GM12891 (cell line): ENCODE measurements at regions not wholly inside any gene's neighbourhood (a gene's known extent, or its start where the extent isn't known, plus 50 kb on each side); places are given as distances from the start of the nearest gene placed in this dataset.

Source experiments
- DNase-seq: peaks from one replicate; pipeline ENCODE4 v3.0.0; 2011; ENCODE audit warnings: low spot score; ENCODE audit not compliant: insufficient read length
- FAIRE-seq: peaks from 2 replicates; lab custom pipeline; 2011; peaks lifted over from hg19 to GRCh38; lab: Jason Lieb, UNC
- PAX5 ChIP-seq: IDR thresholded peaks from 2 replicates; pipeline ENCODE4 v1.6.1; 2011; ENCODE audit warnings: low read length, moderate library complexity, mild to moderate bottlenecking; ENCODE audit not compliant: insufficient read depth, severe bottlenecking
- POLR2A ChIP-seq: IDR thresholded peaks from 2 replicates; pipeline ENCODE4 v1.6.1; 2011; ENCODE audit warnings: low read depth, low read length, control low read depth
- POLR2AphosphoS5 ChIP-seq: IDR thresholded peaks from 2 replicates; pipeline ENCODE4 v1.6.1; 2011; ENCODE audit warnings: low read depth, low read length, control low read depth
- POU2F2 ChIP-seq: IDR thresholded peaks from 2 replicates; pipeline ENCODE4 v1.6.1; 2011; ENCODE audit warnings: low read depth, mild to moderate bottlenecking, control low read depth, low read length, moderate library complexity
- SPI1 ChIP-seq: IDR thresholded peaks from 2 replicates; pipeline ENCODE4 v1.6.1; 2011; ENCODE audit warnings: low read depth, low read length, control low read depth
- TAF1 ChIP-seq: IDR thresholded peaks from 2 replicates; pipeline ENCODE4 v1.6.1; 2011; ENCODE audit warnings: low read depth, low read length, control low read depth

DNA sequence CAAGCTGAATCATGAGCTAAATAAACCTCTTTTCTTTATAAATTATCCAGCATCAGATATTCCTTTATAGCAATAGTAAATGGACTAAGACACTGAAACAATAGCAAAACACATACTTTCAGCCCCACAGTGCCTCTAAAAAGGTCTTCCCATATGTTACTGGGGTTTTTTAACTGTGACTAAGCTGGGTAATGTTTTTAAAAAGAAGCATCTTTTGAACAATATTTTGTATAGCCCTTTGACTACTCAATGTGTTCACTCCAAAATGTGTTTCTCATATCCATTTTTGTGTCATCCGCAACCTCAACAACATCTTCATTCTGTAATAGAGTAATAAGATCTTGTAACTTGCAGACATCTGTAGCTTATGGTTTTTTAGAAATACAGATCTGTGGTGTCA is 218.7 kb upstream of the S100G start:
- no peak for TF ChIP-seq SPI1
- TF ChIP-seq POU2F2: no peak
- TF ChIP-seq POLR2A: no peak
- no peak for TF ChIP-seq TAF1
- no peak for TF ChIP-seq PAX5
- TF ChIP-seq POLR2AphosphoS5: no peak
- no peak for DNase-seq
- no peak for FAIRE-seq

DNA sequence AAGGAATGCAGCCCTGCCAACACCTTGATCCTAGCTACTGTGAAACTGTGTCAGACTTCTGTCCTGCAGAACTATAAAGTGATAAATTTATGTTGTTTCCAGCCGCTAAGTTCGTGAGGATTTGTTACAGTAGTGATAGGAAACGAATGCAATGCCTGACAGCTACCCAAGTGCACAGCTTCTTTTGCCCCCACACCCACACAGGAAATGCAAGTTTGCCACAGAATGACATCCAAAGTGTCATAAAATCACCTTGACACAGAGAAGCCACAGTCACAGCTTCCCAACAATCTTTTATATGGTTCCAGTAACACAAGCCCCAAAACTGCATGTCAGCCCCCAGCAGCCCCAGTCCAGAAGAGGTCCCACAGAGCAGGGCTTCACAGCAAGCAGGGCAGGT is 216.9 kb upstream of the S100G start:
- no peak for FAIRE-seq
- TF ChIP-seq SPI1 (no peak), PAX5 (no peak), POU2F2 (no peak), POLR2A (no peak), POLR2AphosphoS5 (no peak), TAF1 (no peak)

DNA sequence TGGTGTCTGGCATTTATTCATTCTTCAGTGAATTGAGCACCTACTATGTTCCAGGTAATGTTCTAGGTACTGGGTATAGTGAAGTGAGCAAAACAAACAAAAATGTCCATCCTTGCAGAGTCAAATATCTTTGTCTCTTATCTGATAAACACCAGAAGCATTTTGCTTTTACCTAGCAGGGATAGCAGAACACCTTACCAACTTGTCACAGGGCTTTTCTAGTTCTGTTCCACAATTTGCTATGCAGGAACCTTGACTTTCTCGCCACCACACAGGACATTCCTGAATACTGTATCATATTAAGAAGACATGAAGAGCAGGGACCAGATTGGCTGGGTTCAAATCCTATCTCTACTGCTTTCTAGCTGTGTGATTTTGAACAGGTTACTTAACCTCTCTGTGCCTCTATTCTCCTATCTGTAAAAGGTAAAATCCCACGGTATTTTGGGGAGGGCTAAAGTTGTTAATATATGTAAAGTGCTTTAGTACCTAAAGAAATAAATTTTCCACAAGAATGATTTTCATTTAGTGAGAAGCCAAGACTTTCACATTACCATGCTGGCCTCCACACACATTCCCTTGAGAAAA is 214.5 kb upstream of the S100G start:
- TF ChIP-seq TAF1 (no peak), PAX5 (no peak), SPI1 (no peak), POLR2AphosphoS5 (no peak), POLR2A (no peak), POU2F2 (no peak)
- DNase-seq (no peak), FAIRE-seq (no peak)

More for the DNA sequence above, 216.9 kb upstream of the S100G start:
- DNase-seq: no peak

DNA sequence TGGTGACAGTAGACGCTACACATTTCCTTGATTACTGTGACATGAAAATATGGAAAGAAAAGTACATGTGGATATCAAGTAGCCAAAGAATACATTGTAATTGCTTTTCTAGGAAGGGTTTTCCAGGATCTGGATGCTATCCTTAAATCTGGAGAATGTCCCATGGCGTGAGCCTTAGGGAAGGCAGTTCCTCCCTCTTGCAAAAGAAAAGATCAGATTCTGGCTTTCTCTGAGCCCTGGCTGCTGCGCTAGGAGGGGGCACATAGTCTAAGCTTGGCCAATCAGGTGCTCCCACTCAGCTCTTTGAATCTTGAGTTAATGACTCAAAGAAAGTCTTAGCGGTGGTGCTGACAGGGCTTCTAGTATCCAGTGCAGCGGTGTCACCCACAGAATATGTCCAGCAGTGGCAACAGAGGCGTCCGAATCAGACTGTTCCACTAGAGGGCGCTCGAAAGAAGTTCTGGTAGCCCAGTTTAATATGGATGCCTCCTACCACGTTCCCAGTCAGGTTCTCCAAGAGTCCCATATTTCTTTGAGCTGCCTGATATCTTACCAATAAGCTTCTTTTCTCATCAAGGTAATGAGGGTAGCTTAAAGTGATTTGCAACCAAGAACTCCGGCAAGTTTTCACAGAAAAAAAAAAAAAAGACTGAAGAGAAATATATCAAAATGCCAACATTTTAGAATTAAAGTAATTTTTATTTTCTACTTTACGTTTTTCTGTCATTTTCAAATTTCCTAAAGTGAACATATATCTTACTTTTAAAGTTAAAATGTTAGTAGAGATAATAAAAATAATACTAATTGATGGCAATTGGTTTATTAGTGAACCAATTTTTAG is 213.4 kb upstream of the S100G start:
- FAIRE-seq (no peak), DNase-seq (no peak)
- no peak for TF ChIP-seq TAF1
- TF ChIP-seq PAX5: no peak
- no peak for TF ChIP-seq POLR2A
- no peak for TF ChIP-seq SPI1
- no peak for TF ChIP-seq POU2F2
- no peak for TF ChIP-seq POLR2AphosphoS5

DNA sequence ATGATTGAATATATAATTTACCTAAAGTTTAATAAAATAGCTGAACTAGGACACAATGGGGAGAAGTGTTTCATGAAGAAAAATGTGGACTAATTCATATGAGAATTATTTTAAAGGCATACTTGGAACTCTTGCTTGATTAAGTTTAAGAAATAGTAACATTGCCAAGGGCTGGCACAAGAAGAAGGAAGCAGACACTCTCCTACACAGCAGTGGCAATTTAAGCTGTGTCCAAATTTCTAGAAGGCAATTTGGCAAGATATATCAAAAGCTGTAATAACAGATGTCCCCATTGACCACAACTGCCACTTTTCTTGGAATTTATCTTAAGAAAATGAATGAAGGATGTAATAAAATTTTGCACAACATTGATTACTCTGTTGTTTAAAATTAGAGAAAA is 209.5 kb upstream of the S100G start:
- DNase-seq (no peak), FAIRE-seq (no peak)
- no peak for TF ChIP-seq POU2F2
- TF ChIP-seq SPI1: no peak
- TF ChIP-seq TAF1: no peak
- no peak for TF ChIP-seq PAX5
- no peak for TF ChIP-seq POLR2A
- no peak for TF ChIP-seq POLR2AphosphoS5

DNA sequence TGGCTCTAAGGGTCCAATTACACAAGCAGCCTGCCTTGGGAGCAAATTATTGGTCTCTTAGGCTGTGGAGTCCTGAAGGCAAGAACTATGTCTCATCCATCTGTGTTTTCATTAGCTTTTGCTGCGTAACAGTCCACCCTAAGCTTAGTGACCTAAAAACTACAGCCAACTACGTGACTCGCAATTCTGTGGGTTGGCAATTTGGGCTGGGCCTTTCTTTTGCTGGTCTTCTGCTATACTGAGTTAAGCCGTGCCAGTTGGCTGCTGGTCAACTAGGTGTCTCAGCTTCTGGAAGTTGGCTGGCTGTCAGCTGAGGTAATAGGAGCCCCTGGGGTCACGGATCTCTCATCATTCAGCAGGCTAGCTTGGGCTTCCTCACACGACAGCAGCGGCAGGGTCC is 205.6 kb upstream of the S100G start:
- TF ChIP-seq POU2F2 (no peak), SPI1 (no peak), TAF1 (no peak), POLR2A (no peak)
- FAIRE-seq (no peak), DNase-seq (no peak)

DNA sequence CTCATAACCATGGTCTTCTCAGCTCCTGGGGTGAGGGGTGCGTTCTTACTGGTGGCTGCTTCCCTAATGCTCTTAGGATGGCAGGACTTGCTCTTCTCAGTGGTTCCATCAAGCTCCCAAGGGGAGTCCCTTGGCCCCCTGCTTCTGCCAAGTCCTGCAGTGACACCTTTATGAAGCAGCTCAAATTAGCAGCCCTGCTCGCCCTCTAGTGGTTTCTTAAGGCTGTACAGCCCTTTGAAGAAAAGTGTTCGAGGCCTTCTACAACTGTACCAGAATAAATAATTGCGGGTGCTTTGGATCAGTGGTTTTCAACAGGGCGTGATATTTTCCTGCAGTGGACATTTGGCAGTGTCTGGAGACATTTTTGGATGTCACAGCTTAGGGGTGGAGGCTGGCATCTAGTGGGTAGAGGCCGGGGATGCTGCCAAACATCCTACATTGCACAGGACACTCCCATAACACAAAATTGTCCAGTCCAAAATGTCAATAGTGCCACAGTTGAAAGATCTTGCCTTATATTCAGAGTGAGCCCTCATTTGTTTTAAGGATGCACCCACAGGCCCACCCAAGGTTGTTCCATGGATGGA is 204.7 kb upstream of the S100G start:
- FAIRE-seq (no peak), DNase-seq (no peak)
- TF ChIP-seq POLR2AphosphoS5 (no peak), POU2F2 (no peak), PAX5 (no peak), POLR2A (no peak), TAF1 (no peak)

DNA sequence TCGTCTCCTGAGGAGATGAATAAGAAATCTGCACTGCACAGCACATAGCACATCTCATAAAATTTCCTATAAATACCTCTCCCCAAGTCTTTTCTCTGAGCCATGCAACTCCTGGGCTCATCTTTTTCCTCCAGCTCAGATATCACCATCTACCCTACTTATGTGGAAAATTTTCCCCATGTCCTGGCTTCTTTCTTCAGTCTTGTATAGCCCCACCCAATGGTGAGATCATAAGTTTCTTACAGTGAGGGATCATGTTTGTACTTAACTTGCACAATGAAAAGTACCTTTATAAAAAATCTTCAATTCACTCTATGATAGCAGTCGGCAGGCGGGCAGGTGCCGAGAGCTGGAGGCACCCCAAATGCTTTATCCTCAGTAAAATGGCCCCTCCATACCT is 198.6 kb upstream of the S100G start:
- no peak for TF ChIP-seq POLR2A
- TF ChIP-seq TAF1: no peak
- TF ChIP-seq SPI1: no peak
- no peak for TF ChIP-seq PAX5
- no peak for TF ChIP-seq POU2F2
- no peak for TF ChIP-seq POLR2AphosphoS5

DNA sequence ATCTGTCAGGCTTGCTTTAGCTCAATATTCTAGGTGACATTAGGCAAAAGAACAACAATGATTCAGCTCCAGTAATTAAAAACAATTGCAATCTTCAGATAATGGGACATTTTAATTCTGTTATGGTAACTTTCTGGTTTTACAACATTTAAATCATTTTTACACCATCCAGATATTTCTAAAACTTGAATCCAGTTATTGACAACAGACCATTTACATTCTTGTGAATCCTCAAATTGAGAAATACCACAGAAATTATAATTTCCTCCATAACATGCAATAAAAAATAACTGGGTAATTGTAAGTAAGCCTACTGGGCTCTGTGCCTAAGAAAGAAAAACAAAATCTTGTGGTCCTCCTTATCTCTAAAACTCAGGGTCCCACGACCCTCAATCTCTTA is 195.0 kb upstream of the S100G start:
- DNase-seq: no peak

More for the DNA sequence above, 198.6 kb upstream of the S100G start:
- FAIRE-seq: no peak
- no peak for DNase-seq

DNA sequence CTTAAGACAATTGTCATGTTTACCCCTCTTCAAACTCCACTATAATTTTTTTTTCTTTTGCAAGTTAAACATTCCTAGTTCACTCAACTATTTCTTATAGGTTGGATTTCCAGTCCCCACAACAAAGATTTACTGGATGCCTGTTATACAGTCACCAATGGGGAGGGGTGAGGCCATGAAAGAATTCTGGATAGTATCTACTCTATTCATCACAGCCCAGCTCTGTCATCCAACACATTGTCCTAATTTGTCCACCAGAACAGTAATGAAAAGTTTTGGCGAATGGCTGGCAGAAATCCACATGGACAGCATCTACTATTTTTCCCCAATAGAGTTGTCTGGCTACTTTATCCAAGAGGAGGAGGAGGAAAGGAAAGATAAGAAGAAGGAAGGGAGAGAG is 192.7 kb upstream of the S100G start:
- FAIRE-seq: no peak
- no peak for DNase-seq
- TF ChIP-seq POU2F2 (no peak), SPI1 (no peak), POLR2A (no peak), POLR2AphosphoS5 (no peak), TAF1 (no peak)

More for the DNA sequence above, 195.0 kb upstream of the S100G start:
- FAIRE-seq: no peak
- TF ChIP-seq SPI1: no peak
- TF ChIP-seq POU2F2: no peak
